HuH-7 (cell line): ENCODE measurements at regions not wholly inside any gene's neighbourhood (a gene's known extent, or its start where the extent isn't known, plus 50 kb on each side); places are given as distances from the start of the nearest gene placed in this dataset.
"Not testable (repeated sequence)": the region's sequence is repeated elsewhere in the genome, so short reads cannot be mapped to it uniquely, and the experiment has no call there.

ENCODE experiments used
- DNase-seq: peaks from one replicate; pipeline ENCODE4 v3.0.0; 2011; ENCODE audit warnings: low spot score

DNA sequence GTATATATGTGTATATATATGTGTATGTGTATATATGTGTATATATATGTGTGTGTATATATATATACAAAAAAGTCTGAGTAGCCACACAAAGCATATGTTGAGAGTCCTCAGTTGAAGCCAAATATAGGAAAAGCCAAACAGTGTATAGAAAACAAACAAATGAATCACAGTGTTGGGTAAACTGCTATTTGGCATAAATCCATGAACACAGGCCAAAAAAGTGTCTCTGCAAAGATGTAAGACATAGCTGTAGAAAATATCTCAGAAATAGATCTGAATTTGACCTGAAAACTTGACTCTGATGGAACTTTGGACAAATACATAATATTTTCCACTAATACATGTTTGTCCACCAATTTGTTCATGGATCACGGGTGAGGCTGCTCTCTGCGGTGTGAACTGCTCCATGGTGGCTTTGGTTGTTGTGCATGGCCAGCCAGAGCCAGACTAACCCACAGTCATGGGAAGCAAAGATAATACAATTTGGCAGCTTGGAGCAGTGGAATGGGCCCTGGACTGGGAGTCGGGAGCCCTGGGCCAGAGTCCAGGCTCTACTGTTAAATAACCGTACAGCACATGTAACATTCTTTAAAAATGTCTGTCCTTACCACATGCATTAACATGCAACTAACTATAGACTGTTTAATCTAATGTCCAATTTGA is 76.9 kb upstream of the EED start:
- no peak for DNase-seq

DNA sequence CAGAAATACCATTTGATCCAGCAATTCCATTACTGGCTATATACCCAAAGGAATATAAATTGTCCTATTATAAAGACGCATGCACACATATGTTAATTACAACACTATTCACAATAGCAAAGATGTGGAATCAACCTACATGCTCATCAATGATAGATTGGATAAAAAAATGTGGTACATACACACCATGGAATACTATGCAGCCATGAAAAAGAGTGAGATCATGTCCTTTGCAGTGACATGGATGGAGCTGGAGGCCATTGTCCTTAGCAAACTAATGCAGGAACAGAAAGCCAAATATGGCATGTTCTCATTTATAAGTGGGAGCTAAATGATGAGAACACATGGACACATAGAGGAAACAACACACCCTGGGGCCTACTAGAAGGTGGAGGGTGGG is 78.3 kb upstream of the EED start:
- DNase-seq = not testable (repeated sequence)

GRCh38 chr11:86164106-86164505 is 80.4 kb upstream of the EED start:
- no peak for DNase-seq

- DNase-seq = not testable (repeated sequence)
Measured at GRCh38 chr11:86163221-86163876, 81.2 kb upstream of the EED start.

DNA sequence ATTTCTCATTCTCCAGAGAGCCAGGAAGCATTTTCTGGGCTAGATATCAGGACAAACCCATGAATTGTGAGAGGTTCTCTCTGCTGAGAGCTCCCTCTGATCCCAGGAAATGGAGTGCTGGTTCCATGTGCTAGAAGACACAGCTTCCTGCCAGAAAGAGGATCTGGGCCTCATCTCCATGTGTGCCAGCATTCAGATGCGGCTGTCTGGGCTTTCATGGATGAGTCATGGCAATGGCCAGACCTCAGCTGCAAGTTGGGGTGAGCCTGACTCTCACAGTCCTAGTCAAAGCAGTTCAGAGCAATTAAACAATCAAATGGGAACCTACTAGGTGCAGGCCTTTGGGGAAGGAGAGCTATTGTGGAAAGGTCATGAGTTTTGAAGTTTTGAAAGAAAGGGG is 82.3 kb upstream of the EED start:
- no peak for DNase-seq

- no peak for DNase-seq
Measured at GRCh38 chr11:86161837-86162236, 82.7 kb upstream of the EED start.

GRCh38 chr11:86161336-86161735 is 83.2 kb upstream of the EED start:
- no peak for DNase-seq

- DNase-seq = no peak
Measured at GRCh38 chr11:86160541-86161149, 83.9 kb upstream of the EED start.

DNA sequence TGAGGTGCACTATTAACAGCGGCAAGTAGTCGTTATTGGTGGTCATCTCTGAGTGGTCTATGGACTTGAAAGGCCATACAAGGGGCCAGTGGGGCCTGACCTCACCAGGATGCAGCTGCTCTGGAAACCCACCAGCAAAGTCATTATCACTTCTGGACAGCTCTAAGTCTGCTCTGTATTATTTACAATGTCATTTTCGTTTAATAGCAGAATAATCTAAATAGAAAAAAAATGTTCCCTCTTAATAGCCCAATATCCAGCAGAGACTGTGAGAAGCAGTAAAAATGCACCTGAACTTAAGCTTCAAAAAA is 85.0 kb upstream of the EED start:
- no peak for DNase-seq

DNA sequence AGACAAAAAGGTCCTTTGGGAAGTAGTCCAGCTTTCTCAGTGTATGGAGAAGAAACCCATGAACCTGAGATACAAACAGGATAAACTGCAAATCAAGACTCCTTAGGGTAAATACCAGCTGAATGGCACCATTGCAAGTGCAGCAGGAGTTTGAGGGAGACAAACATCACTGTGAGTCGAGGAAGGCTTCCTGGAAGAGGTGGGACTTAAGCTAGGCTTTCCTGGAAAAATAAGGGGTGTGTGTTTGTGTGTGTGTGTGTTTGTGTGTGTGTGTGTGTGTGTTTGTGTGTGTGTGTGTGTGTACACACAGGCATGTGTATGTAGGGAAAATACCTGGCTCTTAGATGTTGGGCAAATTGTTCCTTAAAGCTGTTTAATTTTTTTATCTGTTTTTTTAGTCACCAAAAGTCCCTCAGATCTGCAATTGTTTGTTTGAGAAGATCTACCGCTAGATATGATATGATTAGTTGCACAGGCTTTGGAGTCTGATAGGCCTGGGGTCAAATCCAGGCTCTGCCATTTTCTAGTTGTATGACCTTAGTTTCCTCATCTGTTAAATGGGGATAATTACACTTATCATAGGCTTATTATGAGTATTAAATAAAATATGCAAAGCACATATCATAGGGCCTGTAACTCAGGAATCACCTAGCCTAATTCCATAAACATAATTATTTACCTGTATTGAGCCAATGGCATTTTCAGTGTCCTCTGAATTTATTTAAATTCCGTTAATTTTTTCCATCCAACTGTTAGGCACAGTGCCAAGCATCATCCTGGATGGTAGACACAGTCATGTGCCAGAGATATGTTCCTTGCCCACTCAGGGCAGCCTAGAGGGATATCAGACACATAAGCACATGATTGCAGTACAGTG is 85.6 kb upstream of the EED start:
- no peak for DNase-seq

GRCh38 chr11:86157797-86158378 is 86.7 kb upstream of the EED start:
- DNase-seq = no peak

- no peak for DNase-seq
Measured at GRCh38 chr11:86156397-86156955, 87.6 kb upstream of the PICALM start.

GRCh38 chr11:86155200-86155844 is 86.4 kb upstream of the PICALM start:
- no peak for DNase-seq

- no peak for DNase-seq
Measured at GRCh38 chr11:86153439-86153838, 84.6 kb upstream of the PICALM start.

DNA sequence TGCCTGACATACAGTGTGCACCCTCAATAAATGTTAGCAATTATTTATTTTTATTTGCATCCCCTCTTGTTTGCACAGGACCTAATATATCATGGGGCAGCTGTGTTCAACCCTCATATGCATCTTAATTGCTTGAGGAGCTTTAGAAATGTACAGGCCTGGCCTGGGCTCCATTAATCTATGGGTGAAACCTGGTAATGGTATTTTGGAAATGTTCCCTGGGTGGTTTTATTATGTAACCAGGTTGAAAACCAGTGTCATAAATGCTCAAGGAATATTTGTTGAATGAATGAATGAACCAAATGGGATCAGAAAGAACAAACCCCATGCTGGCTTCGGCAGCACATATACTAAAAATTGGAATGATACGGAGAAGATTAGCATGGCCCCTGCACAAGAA is 84.0 kb upstream of the PICALM start:
- DNase-seq = no peak

DNA sequence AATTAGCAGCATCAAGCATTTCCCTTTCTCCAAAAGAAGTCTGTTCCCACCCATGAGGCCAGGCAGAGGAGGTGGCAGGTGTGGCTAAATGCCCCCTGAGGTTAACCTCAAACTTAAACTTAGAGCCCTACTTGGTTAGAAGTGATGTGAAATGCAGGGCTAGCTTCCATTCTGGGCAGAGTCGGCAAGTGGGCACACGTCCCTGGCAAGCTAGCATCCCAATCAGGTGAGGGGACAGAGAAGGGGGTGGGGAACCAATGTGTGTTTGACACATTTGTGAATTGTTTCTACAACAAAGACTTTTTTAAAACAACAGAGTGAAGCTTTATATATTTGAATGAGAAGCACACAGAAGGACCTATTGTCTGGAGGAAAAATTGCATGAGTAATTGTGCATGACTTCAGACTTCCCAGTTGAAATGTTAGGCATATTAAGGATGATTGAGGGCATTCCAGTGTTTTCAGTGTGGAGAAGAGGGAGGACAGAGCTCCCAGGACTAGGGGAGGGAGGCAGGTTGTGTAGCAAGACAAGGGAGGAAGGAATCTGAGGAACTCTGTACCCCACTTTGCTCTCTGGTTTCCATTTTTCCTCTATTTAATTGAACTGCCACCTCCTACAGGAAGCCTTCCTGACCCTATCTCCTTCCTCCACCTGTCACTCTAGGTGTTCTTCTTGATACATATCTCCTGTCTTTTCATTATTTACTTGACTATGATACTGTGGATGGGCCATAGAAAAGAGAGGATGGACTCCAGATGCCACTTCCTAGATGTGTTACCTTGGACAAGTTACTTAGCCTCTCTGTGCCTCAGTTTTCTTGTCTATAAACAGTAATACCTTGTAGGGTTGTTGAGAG is 83.3 kb upstream of the PICALM start:
- no peak for DNase-seq

- no peak for DNase-seq
Measured at GRCh38 chr11:86151174-86152005, 82.5 kb upstream of the PICALM start.

DNA sequence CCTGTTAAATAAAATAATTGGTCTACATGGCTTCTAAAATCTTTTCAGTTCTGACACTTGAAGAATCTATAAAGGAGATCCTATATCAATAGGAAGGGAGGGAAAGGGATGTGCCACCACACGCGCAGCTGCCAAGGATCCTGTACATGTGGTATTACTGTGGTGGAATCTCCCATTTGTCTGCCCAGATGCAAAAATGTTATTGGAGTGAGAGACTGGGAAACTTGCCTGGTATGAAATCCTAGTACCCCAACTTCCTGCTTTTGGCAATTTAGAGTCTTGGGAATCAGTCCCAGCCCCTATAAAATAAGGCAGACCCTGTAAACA is 81.9 kb upstream of the PICALM start:
- DNase-seq = no peak

DNA sequence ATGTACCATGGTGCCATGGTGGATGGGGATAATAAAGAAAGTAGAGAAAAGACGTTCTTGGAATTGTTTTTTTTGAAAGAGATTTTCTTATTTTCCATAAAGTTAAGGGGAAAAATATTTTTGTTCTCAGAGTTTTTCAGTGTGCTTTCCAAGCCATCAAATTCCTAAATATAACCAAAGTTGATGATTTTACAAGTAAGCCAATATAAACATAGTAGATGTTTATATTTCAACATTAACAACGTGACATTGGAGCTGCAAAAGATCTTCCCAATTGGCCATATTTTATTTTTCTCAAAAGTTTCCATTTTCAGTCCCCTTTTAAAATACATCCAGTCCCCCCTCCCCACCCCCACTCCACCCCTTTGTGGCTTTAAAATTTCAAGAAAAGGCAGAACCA is 80.9 kb upstream of the PICALM start:
- DNase-seq = no peak

DNA sequence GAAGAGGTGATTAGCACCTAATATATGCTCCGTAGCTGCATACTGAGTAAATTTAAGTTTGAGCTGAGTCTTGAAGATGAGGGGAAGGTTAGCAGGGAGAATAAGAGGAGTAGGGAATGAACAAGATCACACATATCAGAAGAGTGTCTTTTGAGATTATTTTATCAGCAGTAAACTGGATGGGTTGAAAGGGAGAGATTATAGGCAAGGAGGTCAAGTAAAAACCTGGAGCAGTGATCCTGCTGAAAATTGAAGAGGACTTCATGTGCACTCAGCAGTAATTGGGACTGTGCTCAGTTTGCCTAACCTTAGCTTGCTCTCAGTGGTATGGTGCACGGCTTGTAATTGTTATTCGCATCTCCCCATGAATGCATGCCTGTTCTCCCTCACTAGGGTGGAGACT is 79.5 kb upstream of the PICALM start:
- DNase-seq = no peak
